Liver (tissue), 8 donors: ENCODE measurements at regions not wholly inside any gene's neighbourhood (a gene's known extent, or its start where the extent isn't known, plus 50 kb on each side); places are given as distances from the start of the nearest gene placed in this dataset.

Experiments
- DNase-seq: peaks from one replicate; pipeline ENCODE4 v3.0.0-alpha.2; 2017; ENCODE audit warnings: low spot score
- H3K27ac ChIP-seq, 2 donors: one replicate each; pipeline ENCODE4 v1.7.0; 2013; ENCODE audit warnings: inconsistent platforms in 2 of 2, low read length in 2 of 2, control low read depth in 1 of 2, low read depth in 1 of 2, mild to moderate bottlenecking in 1 of 2
- H3K27me3 ChIP-seq, 4 donors: one replicate each; pipeline versions ENCODE4 v1.6.1 to v1.7.0; 2013; ENCODE audit warnings: low read length in 3 of 4, inconsistent platforms in 1 of 4, mild to moderate bottlenecking in 1 of 4, moderate library complexity in 1 of 4; ENCODE audit not compliant: control insufficient read depth in 4 of 4, insufficient read depth in 4 of 4
- H3K36me3 ChIP-seq, 4 donors: one replicate each; pipeline versions ENCODE4 v1.6.1 to v1.7.0; 2013; ENCODE audit warnings: low read length in 3 of 4, mild to moderate bottlenecking in 3 of 4, low read depth in 1 of 4, moderate library complexity in 1 of 4; ENCODE audit not compliant: control insufficient read depth in 4 of 4, insufficient read depth in 3 of 4
- H3K4me1 ChIP-seq, 4 donors: one replicate each; pipeline versions ENCODE4 v1.6.1 to v1.7.0; 2013; ENCODE audit warnings: low read length in 3 of 4, mild to moderate bottlenecking in 3 of 4, moderate library complexity in 1 of 4; ENCODE audit not compliant: control insufficient read depth in 4 of 4, insufficient read depth in 4 of 4
- H3K4me3 ChIP-seq, 3 donors: one replicate each; pipeline versions ENCODE4 v1.6.1 to v1.7.0; 2013; ENCODE audit warnings: low read length in 3 of 3, control low read depth in 1 of 3, low read depth in 1 of 3, mild to moderate bottlenecking in 1 of 3
- H3K9ac ChIP-seq, 2 donors: one replicate each; pipeline ENCODE4 v1.7.0; 2013; ENCODE audit warnings: low read length in 2 of 2, mild to moderate bottlenecking in 2 of 2, moderate library complexity in 2 of 2, control low read depth in 1 of 2, low read depth in 1 of 2
- H3K9me3 ChIP-seq, 4 donors: one replicate each; pipeline versions ENCODE4 v1.6.1 to v1.7.0; 2013; ENCODE audit warnings: low read length in 3 of 4; ENCODE audit not compliant: control insufficient read depth in 4 of 4
- ATF3 ChIP-seq: IDR thresholded peaks from 2 replicates; pipeline ENCODE4 v1.6.1; 2016; ENCODE audit warnings: antibody characterized with exemption
- CTCF ChIP-seq: fragments of 150-350 bp; IDR thresholded peaks from 2 replicates; pipeline ENCODE4 v1.5.1; 2017; ENCODE audit warnings: improper control_type of control experiment, low read depth, low read length; ENCODE audit not compliant: missing input control
- FOXA1 ChIP-seq: IDR thresholded peaks from 2 replicates; pipeline ENCODE4 v1.6.1; 2016; ENCODE audit warnings: antibody characterized with exemption
- HNF4A ChIP-seq, 2 donors: conservative IDR thresholded peaks; 2 replicates each; pipeline ENCODE4 v1.6.1; 2016; ENCODE audit warnings: antibody characterized with exemption in 2 of 2, mild to moderate bottlenecking in 2 of 2
- HNF4G ChIP-seq: IDR thresholded peaks from 2 replicates; pipeline ENCODE4 v1.6.1; 2016; ENCODE audit warnings: antibody characterized with exemption
- MAX ChIP-seq: IDR thresholded peaks from 2 replicates; pipeline ENCODE4 v1.6.1; 2016; ENCODE audit warnings: antibody characterized with exemption
- NR2F2 ChIP-seq: IDR thresholded peaks from 2 replicates; pipeline ENCODE4 v1.6.1; 2016; ENCODE audit warnings: antibody characterized with exemption
- RXRA ChIP-seq, 2 donors: IDR thresholded peaks; 2 replicates each; pipeline ENCODE4 v1.6.1; 2017 to 2018; ENCODE audit warnings: antibody characterized with exemption in 2 of 2, mild to moderate bottlenecking in 1 of 2
- YY1 ChIP-seq: IDR thresholded peaks from 2 replicates; pipeline ENCODE4 v1.6.1; 2016; ENCODE audit warnings: antibody characterized with exemption, mild to moderate bottlenecking
- ZBTB33 ChIP-seq: IDR thresholded peaks from 2 replicates; pipeline ENCODE4 v1.6.1; 2016; ENCODE audit warnings: antibody characterized with exemption
- WGBS: extraction: QIAGEN DNeasy Blood & Tissue Kit; methylation state at CpG from one replicate; pipeline ENCODE4 v1.1.7; 2013; 5-methylcytosine and 5-hydroxymethylcytosine counted together
- donor health status: healthy.
- donor health status: healthy.
- donor health status: healthy.
- donor health status: healthy.
- donor health status: healthy.

GRCh38 chr7:10468908-10469307, 504.8 kb upstream of the PHF14 start:
- Histone ChIP-seq H3K4me1 (no peaks in the 10 kb centered on the region), H3K9ac (no peak overlapping the region), H3K36me3 (no peaks in the 10 kb centered on the region), H3K4me3 (no peak overlapping the region), H3K27me3 (no peaks in the 10 kb centered on the region), H3K27ac (no peak overlapping the region), H3K9me3 (no peaks in the 10 kb centered on the region)
- TF ChIP-seq HNF4G (no peak), FOXA1 (no peak)
- no peak for DNase-seq
- WGBS: 82% methylated on average over 6 of the region's 6 CpGs

- Histone ChIP-seq H3K9me3 (no peaks in the 10 kb centered on the region), H3K27me3 (no peaks in the 10 kb centered on the region), H3K4me3 (no peak overlapping the region), H3K4me1 (no peaks in the 10 kb centered on the region), H3K27ac (no peak overlapping the region), H3K36me3 (no peaks in the 10 kb centered on the region), H3K9ac (no peak overlapping the region)
- DNase-seq: no peak
- WGBS: 56% methylated on average over 7 of the region's 7 CpGs
- no peak for TF ChIP-seq HNF4G
- TF ChIP-seq CTCF: no peak
- TF ChIP-seq RXRA (IDR thresholded peaks at IDR 0.05): no peak
- no peak for TF ChIP-seq MAX
- no peak for TF ChIP-seq ZBTB33
These were observed 504.2 kb upstream of the PHF14 start for GRCh38 chr7:10469476-10469875.

GRCh38 chr7:10471280-10472058, 502.2 kb upstream of the PHF14 start:
- Histone ChIP-seq H3K9ac (no peak overlapping the region), H3K36me3 (no peaks in the 10 kb centered on the region), H3K27ac (no peak overlapping the region), H3K9me3 (no peaks in the 10 kb centered on the region), H3K4me3 (no peak overlapping the region), H3K4me1 (no peaks in the 10 kb centered on the region), H3K27me3 (peaks cover 0 to 4% (median 1%) of the 10 kb centered on the region in 4 donors)
- TF ChIP-seq YY1 (no peak), HNF4A (conservative IDR thresholded peaks at IDR 0.05) (no peak), NR2F2 (no peak), RXRA (IDR thresholded peaks at IDR 0.05) (no peak), ZBTB33 (no peak), ATF3 (no peak)
- 62% methylated on average over 2 of the region's 2 CpGs for WGBS
- DNase-seq: no peak
